MV-4-11 (cell line): ENCODE measurements at regions not wholly inside any gene's neighbourhood (a gene's known extent, or its start where the extent isn't known, plus 50 kb on each side); places are given as distances from the start of the nearest gene placed in this dataset.
A peak's percentile ranks its signal among the peaks of the same experiment; 100 is the strongest.

Experiments
- DNase-seq: peaks from one replicate; lab custom pipeline; 2025; lab: John Stamatoyannopoulos, UW

GRCh38 chr6:140908505-140908904 is 1224.2 kb upstream of the GJE1 start:
- DNase-seq, result no peak

- no peak for DNase-seq
These were observed 1225.5 kb upstream of the GJE1 start for GRCh38 chr6:140907235-140907634.

DNA sequence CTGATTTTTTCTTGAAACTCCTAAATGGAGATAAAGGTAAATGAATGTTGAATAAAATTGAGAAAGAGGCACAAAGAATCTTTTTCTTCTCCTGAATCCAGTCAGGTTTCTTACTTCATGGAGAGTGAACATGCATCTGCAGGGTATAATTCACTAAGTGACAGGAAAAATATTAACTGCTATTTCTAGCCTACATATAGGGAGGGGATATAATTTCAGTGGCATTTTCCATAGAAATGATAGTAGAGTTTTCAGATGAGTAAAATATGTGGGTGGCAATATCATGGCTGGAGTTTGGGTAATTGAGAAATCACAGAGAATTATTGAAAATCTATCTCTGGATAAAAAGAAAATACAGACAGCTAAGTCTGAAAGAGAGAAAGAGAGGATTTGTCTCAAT is 1227.0 kb upstream of the GJE1 start:
- DNase-seq, result no peak

DNA sequence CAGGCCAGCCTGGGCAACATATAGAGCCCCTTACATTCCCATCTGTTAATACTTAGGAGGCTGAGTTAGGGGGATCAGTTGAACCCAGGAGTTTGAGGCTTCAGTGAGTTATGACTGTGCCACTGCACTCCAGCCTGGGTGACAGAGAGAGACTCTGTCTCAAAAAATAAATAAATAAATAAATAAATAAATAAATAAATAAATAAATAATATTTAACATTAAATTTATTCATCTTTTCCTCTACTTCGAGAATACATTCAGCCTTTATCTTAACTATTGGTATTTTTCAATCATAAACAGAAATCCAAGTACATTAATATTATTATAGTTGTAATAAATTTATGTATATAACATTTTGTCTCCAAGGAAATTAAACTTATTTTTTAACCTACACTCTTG is 1227.7 kb upstream of the GJE1 start:
- no peak for DNase-seq

DNA sequence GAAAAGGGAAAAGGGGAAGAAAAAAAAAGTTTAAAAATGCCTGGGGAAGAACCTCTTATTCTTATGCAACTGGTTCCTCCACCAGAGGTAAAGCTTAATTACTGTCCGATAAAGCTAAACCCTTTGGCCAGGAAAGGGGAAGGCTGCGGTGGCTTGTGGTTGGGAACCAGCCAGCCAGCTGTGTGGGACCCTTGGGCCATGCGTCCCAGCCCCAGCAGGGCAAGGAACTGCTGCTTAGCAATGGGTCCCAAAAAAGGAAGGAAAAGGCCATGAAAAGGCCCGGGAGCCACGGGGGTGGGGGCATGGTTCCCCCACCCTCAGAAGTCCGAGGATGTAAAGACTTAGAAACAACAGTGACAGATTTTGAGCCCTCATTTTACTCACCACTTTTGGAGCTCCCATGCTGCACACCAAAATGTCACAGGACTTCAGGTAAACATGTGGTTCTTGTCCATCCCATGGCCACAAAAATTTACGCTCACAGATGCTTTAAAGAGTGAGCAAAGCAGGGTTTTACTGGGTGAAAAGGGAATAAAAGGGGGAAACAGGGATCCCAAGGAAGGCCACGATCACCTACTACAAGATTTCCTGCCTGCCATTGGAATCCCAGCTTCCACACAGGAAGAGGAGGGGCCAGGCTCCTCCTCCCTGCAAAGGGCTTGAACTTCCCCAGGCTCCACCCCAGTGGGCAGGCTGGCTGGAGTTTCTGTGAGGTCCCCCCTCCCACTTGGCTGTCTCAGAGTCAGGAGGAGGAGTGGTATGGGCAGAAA is 1234.7 kb upstream of the GJE1 start:
- DNase-seq, result peak; percentile 93

DNA sequence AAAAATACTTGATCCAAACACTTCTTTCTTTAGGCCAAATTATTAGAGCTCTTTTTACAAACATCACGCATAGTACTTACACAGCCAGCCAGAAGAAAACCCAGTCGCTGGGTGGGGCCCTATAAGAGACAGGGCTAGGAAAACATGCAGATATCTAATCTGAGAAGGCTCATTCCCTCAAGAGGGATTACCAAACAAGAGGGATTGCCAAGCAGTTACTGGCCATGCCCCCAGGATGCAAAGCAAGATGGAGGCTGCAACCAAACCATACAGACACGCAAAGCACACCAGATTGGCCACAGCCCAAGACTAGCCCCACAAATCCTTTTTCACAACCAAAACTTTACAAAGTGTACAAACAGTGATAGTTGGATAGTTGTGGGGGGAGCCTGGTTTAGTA is 1235.4 kb upstream of the GJE1 start:
- peak; percentile 69 for DNase-seq

- DNase-seq, result no peak
These were observed 1239.3 kb upstream of the GJE1 start for GRCh38 chr6:140893432-140893831.

- peak; percentile 27 for DNase-seq
These were observed 1252.8 kb upstream of the GJE1 start for GRCh38 chr6:140879946-140880345.

DNA sequence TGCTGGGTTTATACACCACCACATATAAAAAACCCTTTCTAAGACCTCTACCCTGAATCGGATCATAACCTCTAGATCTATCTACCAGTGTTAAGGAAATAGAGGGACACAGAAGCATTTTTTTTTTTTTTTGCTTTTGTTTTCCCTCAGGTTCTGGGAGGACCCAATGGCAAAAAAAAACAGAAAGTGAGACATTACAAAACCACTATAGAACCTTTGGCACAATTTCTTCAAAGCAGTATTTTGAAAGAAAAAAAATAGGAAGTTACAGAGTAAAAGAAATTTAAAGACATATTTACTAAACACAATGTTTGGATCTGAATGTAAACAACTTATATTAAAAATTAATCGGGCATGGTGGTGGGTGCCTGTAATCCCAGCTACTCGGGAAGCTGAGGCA is 1258.7 kb upstream of the GJE1 start:
- DNase-seq, result peak; percentile 50

DNA sequence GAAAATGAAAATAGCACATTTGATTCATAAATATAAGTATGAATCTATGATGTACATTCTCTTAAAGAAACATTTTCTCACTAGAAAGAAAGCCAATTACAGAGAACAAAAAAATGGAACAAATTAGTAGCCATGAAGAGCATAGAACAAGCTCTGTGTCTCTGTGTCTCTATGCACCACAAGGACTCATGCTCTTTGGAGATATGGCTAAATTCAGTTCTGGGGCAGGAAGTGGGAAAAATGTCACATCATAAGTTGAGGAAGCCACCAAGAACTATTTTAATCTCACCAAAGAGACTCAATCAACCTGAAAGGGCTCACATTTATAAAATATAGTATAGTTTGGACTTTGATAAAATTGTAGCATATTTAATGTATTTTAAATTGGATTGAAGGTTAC is 1259.8 kb upstream of the GJE1 start:
- peak; percentile 56 for DNase-seq

- no peak for DNase-seq
These were observed 1260.8 kb upstream of the GJE1 start for GRCh38 chr6:140871911-140872310.

DNA sequence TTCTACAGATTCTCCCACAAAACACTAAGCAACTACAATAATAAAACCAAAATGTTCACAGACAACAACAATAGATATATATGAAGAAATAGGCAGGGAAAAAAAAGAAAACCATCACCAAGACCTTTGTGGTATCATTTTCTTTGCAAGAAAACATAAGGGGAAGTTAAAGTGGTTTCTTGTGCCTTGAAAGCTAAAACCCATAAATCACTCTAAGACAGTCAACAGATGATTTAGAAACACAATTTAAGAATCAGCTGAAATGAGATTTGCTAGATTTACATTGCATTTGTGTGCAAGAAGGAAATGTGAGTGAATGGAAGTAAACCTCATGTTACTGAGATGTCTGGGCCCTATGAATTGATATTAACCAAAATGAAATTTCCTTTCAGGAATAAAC is 1265.4 kb upstream of the GJE1 start:
- peak; percentile 97 for DNase-seq

DNA sequence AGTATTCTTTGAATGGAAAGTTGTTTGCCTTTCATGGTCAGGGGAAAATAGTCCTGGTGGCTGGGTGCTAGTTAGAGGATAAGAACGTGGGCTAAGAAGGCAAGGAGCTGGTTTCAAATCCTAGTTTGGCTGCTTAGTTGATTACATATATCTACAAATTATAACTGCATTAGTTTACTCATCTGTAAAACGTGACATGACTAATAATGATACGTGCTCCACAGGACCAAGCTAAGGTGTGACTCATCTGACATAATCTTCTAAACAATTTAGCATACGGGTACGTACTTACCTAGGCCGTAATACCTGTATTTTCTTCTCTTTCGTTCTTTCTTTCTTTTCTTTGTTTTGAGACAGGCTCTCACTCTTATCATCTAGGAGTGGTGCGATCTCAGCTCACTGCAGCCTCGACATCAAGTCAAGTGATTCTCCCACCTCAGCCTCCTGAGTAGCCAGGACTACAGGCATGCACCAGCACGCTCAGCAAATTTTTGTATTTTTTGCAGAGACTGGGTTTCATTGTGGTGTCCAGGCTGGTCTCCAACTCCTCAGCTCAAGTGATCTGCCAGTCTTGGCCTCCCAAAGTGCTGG is 1274.2 kb upstream of the GJE1 start:
- DNase-seq, result no peak

GRCh38 chr6:140857739-140858380 is 1274.9 kb upstream of the GJE1 start:
- peak; percentile 73 for DNase-seq

GRCh38 chr6:140855520-140855919 is 1277.2 kb upstream of the GJE1 start:
- DNase-seq, result no peak

DNA sequence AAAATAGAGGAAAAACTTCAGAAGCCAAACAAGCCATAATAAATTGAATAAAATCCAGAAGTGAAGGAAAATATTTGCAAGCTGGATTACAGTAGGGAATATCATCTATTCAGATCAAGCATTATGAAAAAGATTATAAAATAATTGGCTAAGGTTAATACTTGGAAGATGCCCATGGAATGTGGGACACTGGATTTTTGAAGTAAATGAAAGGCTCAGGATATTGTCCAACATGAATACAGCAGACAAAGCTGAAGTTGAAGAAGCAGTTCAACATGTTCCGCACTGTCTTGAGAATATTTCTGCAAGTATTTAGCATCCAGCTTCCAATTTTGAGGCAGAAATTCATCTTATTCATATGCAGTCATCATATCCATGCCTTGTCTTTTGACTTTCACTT is 1278.4 kb upstream of the GJE1 start:
- DNase-seq, result no peak

DNA sequence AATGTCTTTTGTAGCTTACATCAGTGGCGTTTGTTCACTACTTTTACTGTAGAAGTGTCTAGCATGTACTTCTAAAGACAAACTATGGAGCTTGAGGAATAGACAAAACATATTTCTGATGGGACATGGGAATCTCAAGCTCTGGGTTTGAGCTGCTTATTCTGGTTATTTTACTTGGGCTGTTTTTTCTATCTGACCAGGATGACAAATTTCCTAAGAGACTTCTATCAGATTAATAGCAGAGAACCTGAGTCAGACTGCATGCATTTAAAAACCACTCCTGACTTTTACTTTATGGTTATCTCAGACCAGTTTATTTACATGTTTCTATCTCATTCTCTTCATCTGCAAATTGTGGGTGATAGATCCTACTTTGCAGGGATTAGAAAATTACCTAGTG is 1282.3 kb upstream of the GJE1 start:
- no peak for DNase-seq

DNA sequence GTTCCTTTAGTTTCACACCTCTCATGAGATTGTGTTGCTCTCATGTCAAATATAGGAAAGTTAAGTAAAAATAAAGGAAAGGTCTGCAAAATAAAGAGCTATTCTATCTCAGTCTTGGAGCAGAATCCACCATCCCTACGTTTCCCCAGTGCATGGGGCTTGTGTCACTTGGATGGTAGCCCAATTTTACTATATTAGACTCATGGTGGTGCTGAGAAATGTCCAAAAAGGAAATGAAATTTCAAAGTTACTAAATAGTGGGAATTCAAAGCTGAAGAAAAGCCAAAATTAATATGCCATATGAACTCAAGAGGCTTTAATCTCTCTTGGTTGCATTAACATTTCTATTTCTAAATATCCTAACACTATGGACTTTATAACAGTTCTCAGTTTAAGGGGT is 1283.3 kb upstream of the GJE1 start:
- DNase-seq, result no peak

DNA sequence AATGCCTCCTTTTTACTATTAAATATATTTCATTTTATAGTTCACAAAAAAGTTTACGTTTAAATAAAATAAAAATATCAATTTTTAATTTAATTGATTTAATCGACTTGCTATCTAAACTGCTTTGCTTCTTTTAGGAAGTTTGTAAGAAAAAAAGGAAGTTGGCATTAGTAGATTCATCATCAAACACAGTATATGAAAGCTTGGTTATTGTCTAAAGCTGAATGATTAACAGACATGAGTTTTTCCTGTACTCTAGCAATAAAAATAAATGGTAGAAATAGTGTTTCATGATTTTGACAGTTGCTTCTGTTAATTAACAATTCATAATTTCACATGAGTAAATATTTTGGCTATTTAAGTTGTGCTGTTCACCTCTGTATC is 1285.5 kb upstream of the GJE1 start:
- DNase-seq, result peak; percentile 28

- DNase-seq, result no peak
These were observed 1286.0 kb upstream of the GJE1 start for GRCh38 chr6:140846503-140847261.

DNA sequence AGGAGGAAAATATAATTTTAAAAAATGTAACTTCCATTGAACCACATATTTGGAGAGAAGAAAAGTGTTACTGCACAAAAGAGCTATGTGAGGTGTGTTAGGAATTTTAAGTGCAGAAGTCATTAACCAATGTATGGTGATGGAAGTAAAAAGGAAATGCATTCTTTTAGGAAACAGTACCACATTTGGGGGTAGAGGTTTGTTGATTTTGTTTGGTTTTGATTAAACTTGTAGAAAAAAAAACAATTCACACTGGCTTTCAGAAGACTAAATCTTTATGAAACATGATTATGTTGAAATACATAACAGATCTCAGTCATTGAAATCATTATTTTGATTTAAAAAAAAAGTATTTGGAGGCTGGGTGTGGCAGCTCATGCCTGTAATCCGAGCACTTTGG is 1287.0 kb upstream of the GJE1 start:
- no peak for DNase-seq

GRCh38 chr6:140844167-140844566 is 1288.6 kb upstream of the GJE1 start:
- peak; percentile 30 for DNase-seq

DNA sequence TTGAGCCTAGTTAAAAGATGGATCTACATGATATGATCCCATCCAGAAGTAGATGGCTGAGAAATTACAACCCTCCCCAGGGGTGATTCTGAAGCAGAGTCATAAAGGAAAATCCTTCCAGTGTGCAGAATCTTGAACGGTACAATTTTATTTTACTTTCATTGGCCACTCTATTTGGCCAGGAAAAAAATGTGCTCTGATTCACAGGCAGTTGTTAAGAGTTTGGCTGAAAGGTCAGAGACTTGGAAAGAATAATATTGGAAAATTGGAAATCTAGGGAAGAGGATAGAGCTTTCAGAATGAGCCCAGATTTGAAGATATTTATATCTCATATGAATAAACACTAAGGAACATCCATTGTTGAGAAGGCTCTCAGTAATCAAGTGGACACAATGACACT is 1299.3 kb upstream of the GJE1 start:
- no peak for DNase-seq
